LNCAP (cell line): ENCODE measurements at regions not wholly inside any gene's neighbourhood (a gene's known extent, or its start where the extent isn't known, plus 50 kb on each side); places are given as distances from the start of the nearest gene placed in this dataset.

Experiments
- TF ChIP-seq, protein P1 (sequence below): fragments of 450-650 bp; IDR thresholded peaks from 2 replicates; pipeline ENCODE4 v1.5.1; 2017; ENCODE audit warnings: mild to moderate bottlenecking

DNA sequence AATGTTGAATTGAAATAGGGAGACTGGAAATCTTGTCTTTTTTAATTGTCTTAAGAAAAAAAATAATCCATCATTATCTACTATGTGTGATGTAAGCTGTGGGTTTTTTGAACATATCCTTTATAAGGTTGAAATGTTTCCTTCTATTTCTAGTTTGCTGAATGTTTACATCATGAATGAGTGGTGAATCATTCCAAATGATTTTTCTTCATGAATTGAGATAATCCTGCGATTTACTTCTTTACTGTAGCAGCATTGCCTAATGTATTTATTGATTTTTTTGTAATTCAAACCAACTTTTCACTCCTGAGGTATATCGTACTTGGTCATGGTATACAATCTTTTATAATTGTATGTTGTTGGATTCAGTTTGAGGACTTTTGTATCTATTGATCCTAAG is 607.6 kb upstream of the PFKP start:
- TF ChIP-seq, protein P1, sequence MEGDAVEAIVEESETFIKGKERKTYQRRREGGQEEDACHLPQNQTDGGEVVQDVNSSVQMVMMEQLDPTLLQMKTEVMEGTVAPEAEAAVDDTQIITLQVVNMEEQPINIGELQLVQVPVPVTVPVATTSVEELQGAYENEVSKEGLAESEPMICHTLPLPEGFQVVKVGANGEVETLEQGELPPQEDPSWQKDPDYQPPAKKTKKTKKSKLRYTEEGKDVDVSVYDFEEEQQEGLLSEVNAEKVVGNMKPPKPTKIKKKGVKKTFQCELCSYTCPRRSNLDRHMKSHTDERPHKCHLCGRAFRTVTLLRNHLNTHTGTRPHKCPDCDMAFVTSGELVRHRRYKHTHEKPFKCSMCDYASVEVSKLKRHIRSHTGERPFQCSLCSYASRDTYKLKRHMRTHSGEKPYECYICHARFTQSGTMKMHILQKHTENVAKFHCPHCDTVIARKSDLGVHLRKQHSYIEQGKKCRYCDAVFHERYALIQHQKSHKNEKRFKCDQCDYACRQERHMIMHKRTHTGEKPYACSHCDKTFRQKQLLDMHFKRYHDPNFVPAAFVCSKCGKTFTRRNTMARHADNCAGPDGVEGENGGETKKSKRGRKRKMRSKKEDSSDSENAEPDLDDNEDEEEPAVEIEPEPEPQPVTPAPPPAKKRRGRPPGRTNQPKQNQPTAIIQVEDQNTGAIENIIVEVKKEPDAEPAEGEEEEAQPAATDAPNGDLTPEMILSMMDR = no peak

GRCh38 chr10:2456834-2457233 is 610.5 kb upstream of the PFKP start:
- TF ChIP-seq, protein P1 = no peak

DNA sequence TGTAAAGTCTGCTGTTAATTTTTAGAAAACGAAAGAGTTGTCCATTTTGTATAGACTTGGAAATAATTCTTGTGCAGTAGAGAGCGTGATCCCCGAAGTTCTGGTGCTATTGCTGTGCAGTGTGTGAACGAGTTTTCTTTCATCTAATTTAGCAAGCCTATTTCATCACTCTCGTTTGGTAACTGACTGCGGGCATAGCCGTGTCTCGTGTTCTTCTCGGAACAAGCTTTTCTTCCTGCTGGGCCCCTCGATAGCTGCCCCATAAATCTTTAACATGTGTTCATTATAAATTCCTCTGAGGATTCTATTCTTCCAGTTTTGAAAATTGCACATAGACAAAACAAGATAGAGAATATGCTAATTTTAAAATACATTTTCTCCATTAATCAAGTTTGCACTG is 622.0 kb upstream of the PFKP start:
- TF ChIP-seq, protein P1 = no peak

- TF ChIP-seq, protein P1 = no peak
Observed at GRCh38 chr10:2439983-2440382, 627.4 kb upstream of the PFKP start.

DNA sequence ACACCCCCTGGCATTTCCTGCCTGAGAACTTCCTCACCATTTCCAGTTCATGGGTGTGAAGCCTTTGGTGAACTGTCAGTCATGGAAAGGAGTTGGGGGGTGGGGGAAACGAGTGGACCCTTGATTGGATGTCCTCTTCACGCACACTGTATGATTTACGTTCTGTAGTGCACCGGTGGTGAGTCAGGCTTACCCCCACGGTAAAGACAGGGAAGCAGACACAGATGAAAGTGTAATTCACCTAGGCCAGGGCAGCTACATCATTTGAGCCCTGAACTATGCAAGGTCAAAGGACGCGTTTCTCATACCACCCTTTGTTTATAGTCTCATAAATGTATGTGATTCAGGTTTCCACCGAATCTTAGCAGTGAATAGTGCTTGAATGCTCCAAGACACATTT is 628.3 kb upstream of the PFKP start:
- TF ChIP-seq, protein P1 = no peak

GRCh38 chr10:2438248-2438939 is 629.0 kb upstream of the PFKP start:
- TF ChIP-seq, protein P1 = no peak

GRCh38 chr10:2436933-2437332 is 630.4 kb upstream of the PFKP start:
- TF ChIP-seq, protein P1 = no peak

- TF ChIP-seq, protein P1 = no peak
Observed at GRCh38 chr10:2431961-2432360, 635.4 kb upstream of the PFKP start.
